Activated T-cell treated with anti-CD3 and anti-CD28 coated beads, Interleukin-2, amount 50 U/mL, for 48 hours (primary cell): ENCODE measurements at regions not wholly inside any gene's neighbourhood (a gene's known extent, or its start where the extent isn't known, plus 50 kb on each side); places are given as distances from the start of the nearest gene placed in this dataset.

Experiments used
- DNase-seq, 2 experiments: peaks; one replicate each; pipeline ENCODE4 v3.0.0-alpha.2; 2020

DNA sequence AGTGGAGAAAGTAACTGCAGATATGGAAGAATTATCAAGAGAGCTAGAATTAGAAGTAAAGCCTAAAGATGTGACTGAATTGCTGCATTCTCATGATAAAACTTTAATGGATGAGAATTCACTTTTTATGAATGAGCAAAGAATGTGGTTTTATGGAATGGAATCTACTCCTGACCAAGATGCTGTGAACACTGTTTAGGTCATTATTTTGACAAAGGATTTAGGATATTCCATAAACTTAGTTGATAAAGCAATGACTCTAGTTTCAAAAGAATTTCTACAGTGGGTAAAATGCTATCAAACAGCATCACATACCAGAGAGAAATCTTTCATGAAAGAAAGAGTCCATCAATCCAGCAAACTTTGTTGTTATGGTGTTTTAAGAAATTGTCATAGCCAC is 1317.7 kb upstream of the ACVR2A start:
- DNase-seq, result no peak

DNA sequence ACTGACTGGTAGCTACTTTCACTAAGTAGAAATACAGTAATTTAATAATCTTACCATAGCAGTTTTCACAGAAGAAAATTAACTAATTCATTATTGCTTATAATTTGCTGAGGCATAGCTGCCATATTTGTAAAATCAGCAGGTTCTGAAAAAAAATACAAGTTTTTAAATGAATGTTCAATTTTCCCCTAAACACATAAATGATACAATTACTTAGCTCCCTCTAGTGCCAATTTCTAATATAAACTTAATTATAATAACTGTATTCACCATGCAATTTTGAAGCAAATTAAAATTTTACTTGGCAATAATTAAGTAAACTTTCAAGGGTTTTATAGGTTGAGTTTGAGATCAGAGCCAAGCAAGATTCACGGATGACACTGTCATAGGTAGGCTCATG is 1321.6 kb upstream of the ACVR2A start:
- DNase-seq, result no peak

DNA sequence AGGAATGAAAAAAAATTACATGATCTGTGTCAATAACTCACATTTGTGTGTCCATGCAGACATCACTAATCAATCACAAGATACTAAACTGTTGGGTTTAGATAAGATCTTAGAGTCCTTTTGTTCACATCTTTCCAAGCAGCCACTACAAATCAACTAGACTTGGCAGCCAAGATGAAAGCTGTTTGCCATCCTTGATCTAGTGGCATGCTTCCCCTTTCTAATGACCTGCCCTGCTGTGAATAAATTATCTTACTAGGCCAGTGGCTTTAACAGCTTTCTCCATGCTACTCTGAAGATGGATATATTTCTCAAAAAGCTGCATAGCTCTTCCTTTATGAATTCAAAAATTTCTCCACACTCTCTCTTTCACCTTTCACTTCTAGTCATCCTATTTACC is 1338.0 kb upstream of the ACVR2A start:
- no peak for DNase-seq

DNA sequence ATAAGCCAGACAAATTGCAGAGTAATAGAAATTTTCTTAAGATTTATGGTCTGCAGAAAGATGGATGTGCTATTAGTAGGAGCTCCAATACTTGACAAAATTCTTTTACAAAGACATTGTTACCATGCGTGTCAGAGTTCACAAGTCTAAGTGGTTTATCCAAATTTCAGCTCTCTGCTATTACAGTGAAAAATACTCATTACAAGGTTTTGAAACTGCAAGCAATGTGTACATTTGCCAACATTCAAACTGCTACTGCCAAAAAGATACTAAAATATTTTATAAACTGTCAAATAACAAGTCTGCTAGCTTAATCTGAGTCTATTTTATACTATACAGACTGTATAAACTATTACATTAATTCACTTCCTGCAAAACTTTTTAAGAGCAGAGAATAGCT is 1341.5 kb upstream of the ACVR2A start:
- DNase-seq, result no peak

DNA sequence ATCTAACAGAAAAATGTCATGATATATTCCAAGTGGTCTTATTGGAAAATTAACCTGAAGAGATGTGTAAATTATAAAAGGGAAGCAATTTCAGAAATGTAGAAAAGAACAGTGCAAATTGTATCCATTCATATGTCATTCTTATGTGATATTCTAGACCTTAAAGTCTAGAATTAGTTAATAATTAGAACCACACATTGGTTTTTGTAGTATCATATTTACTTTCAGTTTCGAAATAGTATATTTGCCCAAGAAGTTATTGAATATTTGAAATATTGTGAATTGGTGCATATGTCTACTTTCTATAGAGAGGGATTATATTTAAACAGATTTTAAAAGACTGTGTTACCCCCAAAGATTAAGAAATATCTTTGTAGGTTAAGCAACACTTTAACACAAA is 1348.6 kb upstream of the ACVR2A start:
- DNase-seq, result no peak

DNA sequence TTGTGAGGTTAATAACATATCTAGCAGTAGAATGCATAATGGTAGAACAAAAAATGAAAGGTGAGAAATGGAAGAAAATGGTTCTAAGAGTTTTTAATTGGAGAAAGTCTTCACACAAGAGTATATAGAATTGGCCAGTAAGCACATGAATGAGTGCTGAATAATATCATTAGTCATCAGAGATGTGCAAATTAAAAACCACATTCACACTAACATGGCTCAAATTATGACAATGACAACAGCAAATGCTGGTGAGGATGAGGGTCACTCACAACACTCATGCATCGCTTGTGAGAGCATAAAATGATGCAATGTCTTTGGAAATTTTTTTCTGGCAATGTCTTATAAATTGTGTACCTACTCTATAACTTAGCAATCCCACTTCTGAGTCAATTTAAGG is 1355.4 kb upstream of the ACVR2A start:
- DNase-seq, result no peak

DNA sequence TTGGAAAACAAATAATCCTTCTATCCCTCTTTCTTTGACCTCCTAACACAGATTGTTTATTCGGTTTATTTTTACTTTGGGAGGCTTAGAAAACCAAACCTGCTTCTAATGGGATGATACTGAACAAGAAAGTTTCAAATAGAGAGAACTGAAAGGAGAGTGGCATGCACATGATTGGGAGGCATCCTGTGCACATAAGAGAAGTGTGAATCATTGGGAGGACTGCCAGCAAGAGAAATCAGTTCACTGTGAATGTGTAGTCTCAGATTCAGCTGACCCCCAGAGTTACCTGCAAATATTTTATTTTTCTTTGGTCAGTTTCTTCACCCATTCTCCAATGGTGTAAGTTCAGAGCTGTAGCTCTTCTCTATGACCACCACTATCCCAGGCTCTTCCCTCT is 1363.2 kb upstream of the ACVR2A start:
- DNase-seq, result no peak

DNA sequence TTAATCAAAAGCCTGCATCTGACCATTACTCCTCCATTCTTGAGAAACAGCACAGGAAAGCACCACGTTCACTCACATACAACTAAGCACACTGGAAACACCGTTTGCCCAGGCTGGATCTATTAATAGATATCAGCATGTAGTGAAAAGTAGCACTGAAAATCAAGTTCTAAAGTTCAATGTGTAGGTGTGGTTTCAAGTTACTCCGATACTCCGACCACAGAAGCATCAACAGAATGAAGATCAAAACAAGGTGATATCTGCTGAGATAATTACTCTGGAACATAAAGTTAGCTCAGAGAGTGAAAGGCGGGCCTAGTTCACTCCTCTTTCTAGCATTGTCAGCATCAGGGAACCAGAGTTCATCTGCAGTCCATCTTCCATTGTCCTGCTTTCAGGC is 1367.4 kb upstream of the ACVR2A start:
- no peak for DNase-seq

DNA sequence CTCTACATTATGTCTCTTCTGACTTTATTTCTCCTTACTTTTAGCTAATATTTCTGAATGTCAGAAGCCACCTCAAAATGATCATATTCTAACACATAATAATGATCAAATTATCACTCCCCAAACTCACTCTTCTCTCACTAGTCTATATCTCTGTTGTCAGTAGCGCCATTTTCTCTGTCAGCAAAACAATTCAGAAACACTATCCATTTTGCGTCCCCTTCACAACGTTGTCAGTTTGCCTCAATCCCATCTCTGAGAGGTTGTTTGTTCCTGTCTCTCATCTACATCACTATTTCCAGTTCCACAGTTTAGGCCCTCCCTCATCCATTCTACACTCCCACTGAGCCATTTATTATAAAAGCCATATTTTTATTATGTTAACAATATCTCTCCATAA is 1376.3 kb upstream of the ACVR2A start:
- no peak for DNase-seq

DNA sequence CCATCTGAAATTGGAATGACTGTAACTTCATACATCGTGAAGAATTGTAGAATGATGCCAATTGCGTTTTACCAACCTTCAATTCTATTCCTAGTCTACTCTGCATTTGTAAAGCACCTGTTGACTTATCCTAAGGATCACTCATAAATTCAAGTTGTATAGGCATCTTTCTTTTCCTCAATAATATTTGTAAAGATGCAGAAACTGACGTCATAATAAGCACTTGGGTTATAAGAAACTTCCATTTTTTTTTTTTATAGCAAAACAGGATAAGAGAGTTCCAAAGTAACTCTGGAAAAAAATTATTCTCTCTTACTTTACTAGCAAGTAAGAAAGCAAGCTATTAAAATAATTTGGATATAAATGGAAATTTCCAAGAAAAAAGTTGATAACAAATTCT is 1377.4 kb upstream of the ACVR2A start:
- DNase-seq, result no peak

DNA sequence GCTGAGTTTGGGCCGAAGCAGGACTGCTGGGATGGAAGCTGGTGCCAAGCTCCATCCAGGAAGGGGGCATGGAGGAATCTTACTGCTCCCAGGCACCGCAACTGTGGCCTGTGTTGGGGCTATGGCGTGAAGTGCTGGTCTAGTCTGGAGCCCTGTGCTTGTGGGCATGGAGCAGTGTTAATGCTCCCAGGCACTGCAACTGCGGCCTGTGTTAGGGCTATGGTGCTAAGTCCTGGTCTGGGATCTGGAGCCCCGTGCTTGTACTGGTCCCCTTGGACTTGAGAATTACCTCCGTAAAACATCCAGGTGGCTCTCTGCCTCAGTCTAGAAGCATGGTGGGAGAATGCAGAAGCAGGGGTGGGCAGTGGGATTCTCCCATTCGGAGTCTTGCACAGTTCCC is 1379.4 kb upstream of the ACVR2A start:
- no peak for DNase-seq

DNA sequence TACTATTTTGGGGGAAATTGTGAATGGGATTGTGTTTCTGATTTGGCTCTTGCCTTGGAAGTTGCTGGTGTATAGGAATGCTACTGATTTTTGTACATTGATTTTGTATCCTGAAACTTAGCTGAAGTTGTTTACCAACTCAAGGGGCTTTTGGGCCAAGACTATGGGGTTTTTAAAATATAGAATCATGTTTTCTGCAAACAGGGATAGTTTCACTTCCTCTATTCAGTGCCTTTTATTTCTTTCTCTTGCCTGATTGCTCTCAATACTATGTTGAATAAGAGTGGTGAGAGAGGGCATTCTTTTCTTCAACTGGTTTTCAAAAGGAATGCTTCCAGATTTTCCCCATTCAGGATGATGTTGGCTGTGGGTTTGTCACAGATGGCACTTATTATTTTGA is 1383.8 kb upstream of the ACVR2A start:
- DNase-seq, result no peak

DNA sequence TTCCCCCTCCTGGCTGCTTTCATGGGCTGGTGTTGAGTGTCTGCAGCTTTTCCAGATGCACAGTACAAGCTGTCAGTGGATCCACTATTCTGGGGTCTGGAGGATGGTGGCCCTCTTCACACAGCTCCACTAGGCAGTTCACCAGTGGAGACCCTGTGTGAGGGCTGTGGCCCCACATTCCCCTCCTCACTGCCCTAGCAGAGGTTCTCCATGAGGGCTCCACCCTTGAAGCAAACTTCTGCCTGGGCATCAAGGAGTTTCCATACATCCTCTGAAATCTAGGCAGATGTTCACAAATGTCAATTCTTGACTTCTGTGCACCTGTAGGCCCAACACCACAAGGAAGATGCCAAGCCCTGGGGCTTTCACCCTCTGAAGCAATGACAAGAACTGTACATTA is 1386.2 kb upstream of the ACVR2A start:
- no peak for DNase-seq

DNA sequence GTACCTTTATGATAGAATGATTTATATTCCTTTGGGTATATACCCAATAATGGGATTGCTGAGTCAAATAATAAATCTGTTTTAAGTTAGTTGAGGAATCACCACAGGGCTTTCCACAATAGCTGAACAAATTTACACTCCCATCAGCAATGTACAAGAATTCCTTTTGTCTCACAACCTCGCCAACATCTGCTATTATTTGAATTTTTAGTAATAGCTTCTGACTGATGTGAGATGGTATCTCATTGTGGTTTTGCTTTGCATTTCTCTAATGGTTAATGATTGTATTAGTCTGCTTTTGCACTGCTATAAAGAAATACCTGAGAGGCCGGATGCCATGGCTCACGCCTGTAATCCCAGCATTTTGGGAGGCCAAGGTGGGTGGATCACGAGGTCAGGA is 1387.6 kb upstream of the ACVR2A start:
- DNase-seq, result no peak

DNA sequence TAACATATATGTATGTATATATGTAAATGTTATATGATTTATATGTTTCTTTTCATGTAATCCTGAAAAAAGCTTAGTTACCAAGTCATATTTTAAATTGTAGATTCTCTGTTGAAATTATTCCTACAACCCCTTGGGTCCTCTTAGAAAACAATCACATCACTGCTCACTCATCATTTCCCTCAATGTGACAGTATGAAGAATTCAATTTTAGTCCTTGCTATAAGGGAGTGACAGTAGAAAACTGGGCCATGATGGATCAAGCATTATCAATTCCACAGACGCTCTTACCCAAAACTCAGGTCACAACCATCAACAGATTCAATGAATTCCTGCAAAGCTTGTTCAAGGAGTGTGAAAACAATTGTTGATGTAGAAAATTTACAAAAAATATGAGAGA is 1389.5 kb upstream of the ACVR2A start:
- no peak for DNase-seq

DNA sequence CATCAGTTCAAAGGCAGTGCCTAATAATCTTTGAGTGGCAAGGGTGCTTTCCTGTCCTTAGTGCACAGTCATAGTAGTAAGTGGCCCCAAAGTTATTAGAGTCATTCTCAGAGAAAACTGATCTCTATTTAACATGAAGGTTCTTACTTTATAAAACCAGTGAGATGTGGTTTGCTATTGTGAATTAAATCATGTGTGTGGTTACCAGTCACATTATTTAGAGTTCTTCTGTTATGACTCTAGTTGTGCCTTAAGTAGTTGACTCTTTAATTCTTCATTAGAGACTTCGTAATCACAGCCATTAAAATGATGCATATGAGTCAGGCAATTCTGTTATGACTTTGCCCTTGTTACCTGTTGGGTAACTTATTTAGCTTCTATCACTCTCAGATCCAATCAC is 1392.9 kb upstream of the ACVR2A start:
- DNase-seq, result no peak

DNA sequence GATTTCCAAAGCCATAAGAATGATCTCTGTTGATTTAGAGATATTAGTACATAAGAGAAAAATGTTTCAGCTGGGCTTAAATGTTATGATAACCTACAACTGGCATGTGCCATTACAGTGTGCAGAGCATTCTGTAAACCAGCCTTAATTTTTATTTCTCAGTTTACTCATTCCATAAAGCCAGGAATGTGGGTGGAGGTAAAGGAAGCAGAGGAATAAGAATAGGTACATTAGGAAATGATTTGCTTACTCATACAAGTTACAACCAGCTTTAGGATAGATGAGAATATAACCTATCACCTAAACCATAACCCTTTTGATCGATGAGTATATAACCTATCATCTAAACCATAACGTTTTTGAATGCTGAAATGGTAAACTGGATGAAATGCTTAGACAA is 1394.7 kb upstream of the ACVR2A start:
- DNase-seq, result no peak

DNA sequence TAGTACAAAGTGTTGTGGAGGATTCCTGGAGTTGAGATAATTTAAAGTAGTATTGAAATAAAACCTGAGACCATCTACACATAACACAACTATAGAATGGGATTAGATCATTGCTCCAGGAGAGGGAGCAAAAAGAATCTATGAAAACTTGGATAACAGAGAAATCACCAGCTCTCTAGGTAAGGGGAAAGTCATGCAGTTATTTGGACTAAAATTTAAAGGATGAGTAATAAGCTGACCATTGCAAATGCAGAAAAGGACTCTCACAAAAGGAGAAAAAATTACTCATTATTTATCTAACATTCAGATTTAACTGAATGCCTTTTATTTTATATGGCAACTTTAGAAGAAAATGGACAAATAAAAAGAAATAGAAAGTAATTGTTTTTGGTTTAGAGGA is 1399.8 kb upstream of the ACVR2A start:
- no peak for DNase-seq

DNA sequence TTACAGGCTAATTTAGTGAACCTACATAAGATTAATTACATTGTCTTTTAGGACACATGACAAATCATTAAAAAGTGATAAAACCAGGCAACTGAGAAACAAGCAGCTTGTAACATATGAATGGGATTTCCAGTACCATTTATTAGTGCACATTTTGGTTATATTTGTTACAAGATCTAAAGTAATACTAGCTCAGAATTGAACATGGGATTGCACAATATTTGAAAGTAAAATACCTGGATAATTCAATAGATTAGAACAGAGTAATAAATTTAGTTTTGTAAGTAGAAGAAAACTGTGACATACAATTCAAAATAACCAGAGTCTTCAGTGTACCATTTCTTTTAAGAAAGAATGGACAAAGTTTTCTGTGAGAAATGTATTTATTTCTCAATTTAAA is 1400.7 kb upstream of the ACVR2A start:
- no peak for DNase-seq

DNA sequence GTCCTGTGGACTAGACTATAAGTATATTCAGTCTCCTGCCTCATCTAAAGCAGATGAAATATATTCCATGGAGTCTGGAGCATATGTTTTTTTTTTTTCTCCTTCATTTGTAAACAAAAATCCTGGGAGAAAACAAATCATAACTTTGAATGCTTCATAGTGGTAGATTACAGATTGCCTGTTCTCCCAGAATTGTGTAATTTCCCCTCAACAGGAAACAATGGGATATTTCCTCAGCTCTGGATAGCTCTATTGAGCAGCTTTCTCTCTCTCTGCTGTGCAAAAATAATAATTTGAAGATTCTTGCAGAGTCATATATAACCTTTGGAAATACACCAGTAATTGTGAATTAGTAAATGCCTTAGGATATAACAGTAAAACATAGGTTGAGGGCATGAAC is 1406.6 kb upstream of the ACVR2A start:
- DNase-seq, result no peak

DNA sequence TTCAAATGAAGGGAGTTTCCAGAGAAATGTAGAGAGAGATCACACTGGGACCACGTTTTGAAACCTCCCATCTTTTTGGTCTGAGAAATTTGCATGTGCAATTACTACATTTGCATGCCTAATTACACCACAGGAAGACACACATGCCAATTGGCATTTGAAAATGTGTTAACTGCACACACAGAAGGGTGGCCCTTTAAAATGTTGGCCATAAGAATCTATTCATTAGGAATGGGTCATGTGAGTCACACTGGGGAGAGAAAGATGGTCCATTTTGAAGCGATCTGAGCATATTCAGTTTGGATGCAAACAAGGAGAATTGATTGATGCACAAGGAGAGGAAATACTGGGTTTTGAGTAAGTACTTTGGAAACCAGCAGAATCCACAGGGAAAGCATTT is 1407.1 kb upstream of the ACVR2A start:
- DNase-seq, result no peak

DNA sequence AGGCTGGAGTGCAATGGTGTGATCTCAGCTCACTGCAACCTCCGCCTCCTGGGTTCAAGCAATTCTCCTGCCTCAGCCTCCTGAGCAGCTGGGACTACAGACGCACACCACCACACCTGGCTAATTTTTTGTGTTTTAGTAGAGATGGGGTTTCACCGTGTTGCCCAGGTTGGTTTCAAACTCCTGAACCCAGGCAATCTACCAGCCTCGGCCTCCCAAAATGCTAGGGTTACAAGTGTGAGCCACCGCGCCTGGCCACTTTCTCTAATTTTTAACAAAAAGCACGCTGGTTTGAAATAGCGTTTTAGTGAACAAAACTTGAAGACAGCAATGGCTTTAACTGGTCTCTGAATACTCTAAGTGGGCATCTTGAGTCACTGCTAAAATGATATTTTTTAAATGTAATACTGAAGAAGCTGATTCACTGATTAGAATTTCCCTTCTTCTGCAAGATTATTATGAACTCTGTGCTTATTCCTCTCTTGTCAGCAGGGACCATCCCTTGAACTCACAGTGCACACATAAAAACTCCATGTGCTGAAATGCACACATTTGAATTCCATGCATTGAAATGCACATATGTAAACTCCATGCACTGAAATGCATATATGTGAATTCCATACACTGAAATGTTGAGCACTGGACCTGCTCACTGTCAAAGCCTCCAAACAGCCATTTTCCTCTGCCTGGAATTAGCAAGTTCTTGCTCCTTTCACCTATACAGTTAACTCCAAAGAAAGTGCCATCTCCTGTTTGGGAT is 1411.5 kb upstream of the ACVR2A start:
- no peak for DNase-seq

DNA sequence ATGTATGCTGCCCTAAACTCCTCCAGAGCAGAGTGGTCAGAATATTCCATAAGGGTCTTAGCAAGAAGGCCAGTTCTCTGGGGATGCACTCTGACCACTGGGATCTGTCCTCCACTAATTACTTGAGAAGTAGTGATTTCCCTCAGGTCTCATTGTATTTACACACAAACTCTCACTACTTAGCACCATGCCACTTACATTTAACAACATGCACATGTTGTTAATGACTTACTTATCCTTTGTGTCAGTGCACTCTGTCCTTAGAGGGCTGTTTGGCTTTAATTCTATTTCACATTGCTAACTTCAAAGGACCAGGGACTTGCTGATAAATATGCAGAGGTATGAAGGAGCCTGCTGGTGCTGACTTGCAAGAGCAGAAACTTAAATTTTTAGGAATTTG is 1415.5 kb upstream of the ACVR2A start:
- no peak for DNase-seq

DNA sequence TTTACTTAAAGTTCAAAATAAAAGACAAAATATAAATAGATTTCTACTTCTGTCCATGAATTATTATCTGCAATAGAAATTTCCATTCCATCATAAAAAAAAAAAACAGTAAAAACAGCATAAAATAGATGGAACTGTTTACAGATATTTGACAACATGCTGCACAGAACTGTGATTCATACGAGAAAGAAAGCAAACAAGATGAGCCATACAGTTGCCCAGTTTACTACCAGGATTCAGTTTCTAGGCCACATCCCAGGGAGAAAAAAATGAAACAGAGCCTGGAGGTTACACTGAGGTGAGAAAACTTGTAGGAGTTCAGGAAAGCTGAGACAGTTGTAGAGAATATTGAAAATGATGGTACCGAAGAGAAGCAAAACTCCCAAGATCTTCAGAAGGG is 1426.9 kb upstream of the ACVR2A start:
- DNase-seq, result no peak

DNA sequence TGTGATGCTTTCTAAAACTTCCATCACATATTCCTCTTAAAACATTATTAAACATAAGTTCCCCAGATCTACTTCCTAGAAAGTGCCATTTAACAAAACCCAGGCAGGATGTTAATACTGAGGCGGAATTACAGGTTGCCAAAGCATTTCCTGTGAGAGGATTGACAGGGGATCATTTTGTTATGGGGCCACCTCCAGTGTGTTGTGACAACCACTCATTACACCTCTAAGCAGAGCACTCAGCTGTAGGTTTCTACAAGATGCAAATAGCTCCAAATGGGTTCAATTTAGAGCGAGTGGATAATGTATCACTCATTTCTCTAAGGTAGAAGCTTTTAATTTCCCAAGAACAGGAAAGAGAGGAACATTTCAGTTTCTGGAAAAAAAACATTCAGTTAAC is 1429.5 kb upstream of the ACVR2A start:
- DNase-seq, result no peak

DNA sequence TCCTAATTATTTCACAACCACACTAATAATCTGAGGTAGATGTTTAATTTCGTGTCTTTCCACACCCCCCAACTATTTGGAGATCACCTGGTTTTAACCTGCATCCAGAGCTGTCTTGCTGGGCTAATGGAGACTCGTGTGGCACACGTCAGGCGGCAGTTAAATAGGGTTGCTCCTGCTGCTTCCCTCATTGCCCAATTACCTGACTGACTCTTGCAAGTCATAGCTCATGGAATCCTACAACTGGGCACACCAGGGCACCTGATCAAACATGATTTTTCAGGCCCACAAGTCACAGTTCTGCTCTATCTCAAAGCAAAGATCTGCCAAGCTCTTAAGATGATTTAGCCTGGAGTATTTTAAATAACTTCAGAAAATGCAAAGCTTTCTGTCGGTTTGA is 1430.4 kb upstream of the ACVR2A start:
- no peak for DNase-seq
